Hematopoietic multipotent progenitor cell (in vitro differentiated cells): ENCODE measurements at regions not wholly inside any gene's neighbourhood (a gene's known extent, or its start where the extent isn't known, plus 50 kb on each side); places are given as distances from the start of the nearest gene placed in this dataset.

Experiments
- DNase-seq, 3 donors: peaks; one replicate each; pipeline ENCODE4 v3.0.0-alpha.2; 2011 to 2015; ENCODE audit warnings: low read depth in 2 of 3, low spot score in 2 of 3

GRCh38 chr2:157107877-157108276 lies 149.6 kb upstream of the GALNT5 start:
- DNase-seq: no peak

GRCh38 chr2:157122776-157123175 lies 134.7 kb upstream of the GALNT5 start:
- no peak for DNase-seq

- DNase-seq: no peak
Measured at GRCh38 chr2:157124731-157125130, 132.8 kb upstream of the GALNT5 start.

- DNase-seq: no peak
Measured at GRCh38 chr2:157125685-157126084, 131.8 kb upstream of the GALNT5 start.

GRCh38 chr2:157127249-157128012 lies 130.1 kb upstream of the GALNT5 start:
- DNase-seq: no peak

- DNase-seq: no peak
Measured at GRCh38 chr2:157143901-157144300, 113.6 kb upstream of the GALNT5 start.

- no peak for DNase-seq
Measured at GRCh38 chr2:157149270-157149669, 108.2 kb upstream of the GALNT5 start.

GRCh38 chr2:157150747-157151146 lies 106.8 kb upstream of the GALNT5 start:
- no peak for DNase-seq

GRCh38 chr2:157152362-157152761 lies 105.1 kb upstream of the GALNT5 start:
- DNase-seq: no peak

GRCh38 chr2:157155992-157156391 lies 101.5 kb upstream of the GALNT5 start:
- DNase-seq: no peak

GRCh38 chr2:157158111-157158510 lies 99.4 kb upstream of the GALNT5 start:
- no peak for DNase-seq

GRCh38 chr2:157159221-157159934 lies 98.1 kb upstream of the GALNT5 start:
- no peak for DNase-seq

- no peak for DNase-seq
Measured at GRCh38 chr2:157160111-157160510, 97.4 kb upstream of the GALNT5 start.

- no peak for DNase-seq
Measured at GRCh38 chr2:157164370-157164769, 93.1 kb upstream of the GALNT5 start.

GRCh38 chr2:157164891-157165290 lies 92.6 kb upstream of the GALNT5 start:
- DNase-seq: no peak

- no peak for DNase-seq
Measured at GRCh38 chr2:157168501-157168900, 89.0 kb upstream of the GALNT5 start.

GRCh38 chr2:157169889-157170288 lies 87.6 kb upstream of the GALNT5 start:
- no peak for DNase-seq

GRCh38 chr2:157170299-157170698 lies 87.2 kb upstream of the GALNT5 start:
- no peak for DNase-seq

GRCh38 chr2:157172239-157172638 lies 85.3 kb upstream of the GALNT5 start:
- DNase-seq: no peak

GRCh38 chr2:157172866-157173578 lies 84.5 kb upstream of the GALNT5 start:
- no peak for DNase-seq

- DNase-seq: no peak
Measured at GRCh38 chr2:157173740-157174184, 83.7 kb upstream of the GALNT5 start.

- DNase-seq: no peak
Measured at GRCh38 chr2:157174321-157174720, 83.2 kb upstream of the GALNT5 start.
